ENCODE measurements at regions not wholly inside any gene's neighbourhood (a gene's known extent, or its start where the extent isn't known, plus 50 kb on each side); places are given as distances from the start of the nearest gene placed in this dataset.

GRCh38 chr19:31717269-31717923, 368.2 kb upstream of the TSHZ3 start:
- no peak for ATAC-seq

- ATAC-seq, result no peak
Measured at GRCh38 chr19:31718032-31718431, 368.8 kb upstream of the TSHZ3 start.

DNA sequence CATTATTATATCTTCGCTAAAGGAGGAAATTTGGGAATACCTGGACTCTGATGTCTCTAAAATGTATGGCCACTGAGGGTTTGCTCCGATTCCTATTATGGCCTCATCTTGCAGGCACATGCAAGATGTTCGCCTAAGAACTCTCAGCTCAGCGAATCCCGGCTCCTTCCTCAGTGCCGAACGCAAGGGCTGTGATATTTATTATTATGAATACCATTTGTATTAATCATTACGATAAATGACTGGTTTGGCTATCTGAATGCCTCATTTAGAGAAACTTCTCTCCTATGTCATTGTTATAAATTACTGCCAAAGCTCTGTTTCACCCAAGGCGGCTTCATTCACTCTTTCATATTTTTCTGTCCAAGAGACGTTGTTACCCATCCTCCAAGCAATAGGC, 369.7 kb upstream of the TSHZ3 start:
- ATAC-seq, result no peak

DNA sequence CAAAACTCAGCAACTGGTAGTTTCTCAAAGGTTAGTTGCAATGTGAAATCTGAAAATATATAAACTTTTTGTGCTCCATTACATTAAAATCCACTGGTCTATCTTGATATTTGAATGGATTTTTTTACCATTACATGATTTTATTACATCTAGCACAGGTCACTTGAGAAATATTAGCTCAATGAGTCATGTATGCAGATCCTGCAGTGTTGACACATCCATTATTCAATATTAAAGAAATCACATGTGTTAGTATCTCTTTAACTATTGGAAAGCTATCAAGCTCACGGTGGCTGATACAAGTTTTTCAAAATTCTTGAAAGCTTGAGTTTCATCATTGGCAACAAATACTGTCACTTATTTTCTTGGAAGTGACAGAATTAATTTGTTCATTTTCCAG, 373.9 kb upstream of the TSHZ3 start:
- no peak for ATAC-seq

- ATAC-seq, result no peak
Measured at GRCh38 chr19:31725051-31725450, 375.8 kb upstream of the TSHZ3 start.

GRCh38 chr19:31727536-31727935, 378.3 kb upstream of the TSHZ3 start:
- no peak for ATAC-seq

DNA sequence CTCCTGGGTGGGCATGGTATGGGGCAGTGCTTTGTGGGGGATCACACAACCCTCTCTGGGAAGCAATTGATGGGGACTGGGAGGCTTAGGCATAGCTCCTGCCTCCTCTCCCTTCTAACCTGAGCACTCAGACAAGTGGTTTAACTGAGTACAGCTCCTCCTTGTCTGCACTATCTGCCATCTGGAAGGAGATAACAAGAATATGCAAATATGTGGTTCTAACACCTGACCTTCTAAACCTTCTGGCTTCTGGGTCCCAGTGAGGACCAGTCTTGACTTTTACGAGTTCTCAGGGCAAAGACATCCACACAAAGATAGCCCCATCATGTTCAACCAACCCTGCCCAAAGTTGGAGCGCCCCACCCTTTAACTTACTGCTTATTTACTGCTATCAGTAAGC, 381.0 kb upstream of the TSHZ3 start:
- no peak for ATAC-seq

DNA sequence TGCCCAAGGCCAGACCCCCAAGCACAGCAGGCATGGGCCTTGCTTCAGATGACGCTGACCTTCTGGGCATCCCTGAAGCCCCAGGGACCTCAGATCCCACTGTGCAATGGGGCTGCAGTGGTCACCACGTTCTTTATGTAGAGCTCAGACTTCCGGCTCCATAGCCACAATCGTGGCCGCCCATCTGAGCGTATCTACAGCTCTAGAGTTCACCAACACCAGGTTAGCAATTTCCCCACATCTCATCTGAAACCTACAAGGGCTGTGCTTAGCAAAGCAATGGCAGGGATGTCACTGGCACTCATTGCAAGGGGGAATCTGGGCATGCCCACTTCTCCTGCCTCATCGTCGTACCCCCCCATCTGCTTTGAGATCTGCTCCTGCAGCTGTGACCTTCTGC, 384.4 kb upstream of the TSHZ3 start:
- ATAC-seq, result no peak

DNA sequence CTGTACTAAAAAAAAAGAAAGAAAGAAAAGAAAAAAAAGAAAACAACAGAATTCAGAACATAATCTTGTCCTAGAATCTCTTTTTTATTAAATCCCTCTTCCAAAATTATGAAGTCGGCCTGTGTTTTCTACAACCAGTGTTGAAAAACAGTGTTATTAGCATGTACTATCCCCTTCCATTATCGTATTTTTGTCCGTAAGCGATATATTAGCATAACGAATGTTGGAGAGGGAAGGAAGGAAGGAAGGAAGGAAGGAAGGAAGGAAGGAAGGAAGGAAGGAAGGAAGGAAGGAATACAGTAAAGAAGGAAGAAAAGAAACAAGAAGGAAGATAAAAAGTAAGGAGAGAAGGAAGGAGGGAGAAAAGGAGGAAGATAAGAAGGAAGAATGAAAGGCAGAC, 393.0 kb upstream of the TSHZ3 start:
- no peak for ATAC-seq

GRCh38 chr19:31745731-31746130, 396.5 kb upstream of the TSHZ3 start:
- ATAC-seq, result no peak

GRCh38 chr19:31749231-31749630, 400.0 kb upstream of the TSHZ3 start:
- no peak for ATAC-seq

GRCh38 chr19:31759359-31759758, 410.1 kb upstream of the TSHZ3 start:
- no peak for ATAC-seq

GRCh38 chr19:31761281-31761913, 412.2 kb upstream of the TSHZ3 start:
- no peak for ATAC-seq

- ATAC-seq, result no peak
Measured at GRCh38 chr19:31770223-31770622, 421.0 kb upstream of the TSHZ3 start.

DNA sequence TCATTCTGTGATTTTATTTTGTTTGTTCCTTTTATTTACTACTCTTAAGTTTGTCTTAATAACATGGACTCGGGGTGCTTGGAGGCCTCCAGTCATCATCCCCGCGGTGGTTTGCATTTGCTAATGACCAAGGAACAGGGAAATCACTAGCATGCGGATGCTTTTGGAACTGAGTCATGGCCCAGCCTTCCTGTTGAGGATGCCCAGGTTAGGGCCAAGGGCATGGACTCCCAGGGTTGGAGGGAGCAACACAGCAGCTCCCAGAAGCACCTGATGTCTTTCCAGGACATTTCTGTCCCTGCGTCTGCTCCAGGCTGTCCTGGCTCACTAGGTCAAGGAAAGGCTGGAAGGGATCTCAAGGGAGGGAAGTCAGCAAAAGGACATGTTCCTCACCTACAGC, 423.7 kb upstream of the TSHZ3 start:
- no peak for ATAC-seq

- ATAC-seq, result no peak
Measured at GRCh38 chr19:31781542-31781941, 432.3 kb upstream of the TSHZ3 start.

- no peak for ATAC-seq
Measured at GRCh38 chr19:31783592-31783991, 434.4 kb upstream of the TSHZ3 start.

GRCh38 chr19:31784671-31785101, 435.4 kb upstream of the TSHZ3 start:
- no peak for ATAC-seq

GRCh38 chr19:31801611-31802010, 452.4 kb upstream of the TSHZ3 start:
- ATAC-seq, result no peak

- ATAC-seq, result no peak
Measured at GRCh38 chr19:31803835-31804446, 454.7 kb upstream of the TSHZ3 start.

DNA sequence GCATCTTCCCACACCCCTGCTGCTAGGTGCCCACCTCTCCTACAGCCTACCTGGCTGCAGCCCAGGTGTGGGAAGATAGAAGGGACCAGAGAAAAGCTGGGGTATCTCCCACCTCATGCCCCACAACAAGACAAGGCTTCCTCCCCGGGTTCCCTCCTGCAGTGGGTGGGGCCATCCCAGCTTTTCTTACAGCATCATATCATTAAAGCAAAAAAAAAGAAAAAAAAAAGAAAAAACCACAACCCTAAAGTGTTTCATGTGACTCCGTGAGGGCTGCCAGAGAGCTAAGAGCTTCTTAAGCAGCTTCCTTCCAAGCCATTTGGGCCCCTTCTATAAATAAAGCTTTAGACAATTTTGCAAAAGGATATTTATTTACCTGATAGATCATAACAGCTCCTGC, 455.4 kb upstream of the TSHZ3 start:
- ATAC-seq, result no peak

DNA sequence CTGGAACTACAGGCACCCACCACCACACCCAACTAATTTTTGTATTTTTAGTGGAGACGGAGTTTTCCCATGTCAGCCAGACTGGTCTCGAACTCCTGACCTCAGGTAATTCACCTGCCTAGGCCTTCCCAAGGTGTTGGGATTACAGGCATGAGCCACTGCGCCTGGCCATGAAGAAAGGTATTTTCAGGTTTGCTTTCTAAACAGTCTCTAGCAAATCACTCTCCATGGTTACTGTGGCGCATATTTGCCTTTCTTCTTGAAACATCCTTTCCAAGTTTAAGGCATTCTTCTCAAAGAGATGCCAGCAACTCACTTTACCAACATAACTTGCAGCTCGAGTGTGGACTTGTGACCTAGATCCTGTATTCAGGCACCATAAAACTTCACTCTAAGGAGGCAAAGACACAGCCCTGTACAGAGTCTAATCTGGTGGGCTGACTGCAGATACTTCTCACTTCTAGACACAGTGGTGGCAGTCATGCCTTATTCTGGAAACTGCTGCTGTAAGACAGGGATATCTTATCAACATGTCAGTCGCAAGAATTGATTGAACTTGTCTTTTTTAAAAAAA, 461.4 kb upstream of the TSHZ3 start:
- no peak for ATAC-seq

DNA sequence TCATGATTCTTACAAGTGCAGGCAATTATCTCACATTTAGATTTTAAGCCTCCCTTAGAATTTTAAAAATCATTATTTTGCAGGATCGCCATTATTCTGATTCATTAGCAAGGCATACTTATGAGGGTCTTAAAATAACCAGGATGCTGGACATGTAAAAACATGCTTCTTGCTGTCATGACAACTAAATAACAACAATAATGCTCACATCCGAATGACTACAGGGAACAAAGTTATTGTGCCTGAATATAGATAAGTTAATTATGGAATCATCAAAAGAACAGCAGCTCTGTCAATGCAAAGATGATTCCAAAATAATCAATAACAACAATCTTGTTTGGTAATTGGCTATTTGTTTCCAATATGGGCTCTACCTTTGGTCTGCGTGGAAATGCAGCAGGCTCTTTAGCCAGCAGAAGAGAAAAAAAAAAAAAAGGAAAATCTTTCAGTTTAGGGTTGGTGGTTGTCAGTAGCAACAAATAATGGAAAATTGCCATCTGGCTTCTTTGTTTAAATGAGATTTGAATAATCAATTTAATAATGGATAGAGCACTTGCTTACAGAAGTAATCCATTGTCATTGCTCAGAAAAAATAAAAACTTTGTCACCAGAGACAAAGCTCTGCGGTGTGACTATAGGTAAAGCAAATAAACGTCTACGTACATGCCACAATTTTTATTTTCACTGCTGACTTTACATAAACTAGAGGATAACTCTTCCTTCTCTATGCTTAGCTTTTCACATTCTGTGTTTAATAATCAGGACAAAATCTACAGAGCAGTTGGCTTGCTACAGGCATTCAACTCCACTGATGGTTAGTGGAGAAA, 468.9 kb upstream of the TSHZ3 start:
- ATAC-seq, result no peak

Data from esophagus mucosa (tissue), 1 donor.